ENCODE measurements at regions not wholly inside any gene's neighbourhood (a gene's known extent, or its start where the extent isn't known, plus 50 kb on each side); places are given as distances from the start of the nearest gene placed in this dataset.

- CTCF ChIA-PET, result interaction anchor here (1.0 kb wide), 1 partner anchor 20 kb away, joined by 3 read pairs; no protein-coding TSS in a partner anchor
- TF ChIP-seq PRRX2 (CRISPR knock-in tag; IDR thresholded peaks at IDR 0.05) (no peak), CREM (CRISPR knock-in tag; IDR thresholded peaks at IDR 0.05) (no peak)
- no peak overlapping the region for H3K27ac Mint-ChIP-seq
- ATAC-seq (no peak), DNase-seq (ENCODE audit: low spot score) (no peak)
- H3K36me3 Mint-ChIP-seq, result no peaks in the 10 kb centered on the region
- no peaks in the 10 kb centered on the region for H3K27me3 Mint-ChIP-seq (ENCODE audit: low read depth)
- 0 out of 2 replicates have a peak, but pooled peaks cover 3% of the 10 kb centered on the region for H3K4me1 Mint-ChIP-seq
- H3K4me3 Mint-ChIP-seq, result no peak overlapping the region
- no peaks in the 10 kb centered on the region for H3K9me3 Mint-ChIP-seq
- POLR2A ChIA-PET, result no interaction called here
Measured at GRCh38 chr13:74006666-74007065, 127.5 kb downstream of the KLF12 start.

- 0 out of 2 replicates have a peak, but pooled peaks cover 3% of the 10 kb centered on the region for H3K4me1 Mint-ChIP-seq
- H3K27me3 Mint-ChIP-seq (ENCODE audit: low read depth), result no peaks in the 10 kb centered on the region
- no peaks in the 10 kb centered on the region for H3K9me3 Mint-ChIP-seq
- POLR2A ChIA-PET, result no interaction called here
- TF ChIP-seq HMGA2 (CRISPR knock-in tag; IDR thresholded peaks at IDR 0.05), result no peak
- TF ChIP-seq ZMAT4 (CRISPR knock-in tag; IDR thresholded peaks at IDR 0.05), result no peak
- TF ChIP-seq TEAD4 (CRISPR knock-in tag; IDR thresholded peaks at IDR 0.05), result no peak
- TF ChIP-seq ESRRA (CRISPR knock-in tag; IDR thresholded peaks at IDR 0.05; ENCODE audit: borderline replicate concordance), result no peak
- no peak for TF ChIP-seq JUN (CRISPR knock-in tag; IDR thresholded peaks at IDR 0.05)
- no peak for TF ChIP-seq NFATC4 (CRISPR knock-in tag; IDR thresholded peaks at IDR 0.05)
- no peak for TF ChIP-seq ZNF317 (CRISPR knock-in tag; IDR thresholded peaks at IDR 0.05; ENCODE audit: borderline replicate concordance, low read depth)
- no peak for TF ChIP-seq MLX (CRISPR knock-in tag; IDR thresholded peaks at IDR 0.05)
- TF ChIP-seq ZNF281 (CRISPR knock-in tag; IDR thresholded peaks at IDR 0.05), result no peak
- no peak for TF ChIP-seq FOXP4 (CRISPR knock-in tag; IDR thresholded peaks at IDR 0.05)
- no peak for TF ChIP-seq SP1 (CRISPR knock-in tag; conservative IDR thresholded peaks at IDR 0.05)
- no peak for TF ChIP-seq ZNF263 (CRISPR knock-in tag; IDR thresholded peaks at IDR 0.05; ENCODE audit: low read depth)
- no peak for TF ChIP-seq FOXP1 (CRISPR knock-in tag; IDR thresholded peaks at IDR 0.05; ENCODE audit: borderline replicate concordance)
- TF ChIP-seq NR3C1 (CRISPR knock-in tag; conservative IDR thresholded peaks at IDR 0.05; ENCODE audit: low read depth), result no peak
- no peak for DNase-seq (ENCODE audit: low spot score)
- CTCF ChIA-PET, result no interaction called here
- ATAC-seq, result no peak
- H3K27ac Mint-ChIP-seq, result no peak overlapping the region
- no peak overlapping the region for H3K4me3 Mint-ChIP-seq
- no peaks in the 10 kb centered on the region for H3K36me3 Mint-ChIP-seq
Measured at GRCh38 chr13:74005320-74006157, 128.7 kb downstream of the KLF12 start.

- Mint-ChIP-seq H3K4me3 (no peak overlapping the region), H3K4me1 (no peaks in the 10 kb centered on the region), H3K9me3 (no peaks in the 10 kb centered on the region), H3K27me3 (ENCODE audit: low read depth) (no peaks in the 10 kb centered on the region), H3K27ac (no peak overlapping the region), H3K36me3 (no peaks in the 10 kb centered on the region)
- no peak for DNase-seq (ENCODE audit: low spot score)
- CTCF ChIA-PET, result no interaction called here
- POLR2A ChIA-PET, result no interaction called here
- ATAC-seq, result no peak
- TF ChIP-seq CREM (CRISPR knock-in tag; IDR thresholded peaks at IDR 0.05), result no peak
- no peak for TF ChIP-seq GTF2I (CRISPR knock-in tag; conservative IDR thresholded peaks at IDR 0.05)
- TF ChIP-seq ZBTB43 (CRISPR knock-in tag; IDR thresholded peaks at IDR 0.05), result no peak
- no peak for TF ChIP-seq E2F4 (CRISPR knock-in tag; IDR thresholded peaks at IDR 0.05; ENCODE audit: borderline replicate concordance, low read depth)
- TF ChIP-seq TCF7 (CRISPR knock-in tag; IDR thresholded peaks at IDR 0.05; ENCODE audit: low read depth), result no peak
- TF ChIP-seq CDX4 (CRISPR knock-in tag; IDR thresholded peaks at IDR 0.05; ENCODE audit: borderline replicate concordance), result no peak
- TF ChIP-seq KAT7 (CRISPR knock-in tag; IDR thresholded peaks at IDR 0.05; ENCODE audit: borderline replicate concordance), result no peak
- no peak for TF ChIP-seq FOXK1 (CRISPR knock-in tag; IDR thresholded peaks at IDR 0.05)
Measured at GRCh38 chr13:74004109-74004508, 130.1 kb downstream of the KLF12 start.

Data from WTC11 (cell line).